Stomach smooth muscle (tissue), 2 donors: ENCODE measurements at regions not wholly inside any gene's neighbourhood (a gene's known extent, or its start where the extent isn't known, plus 50 kb on each side); places are given as distances from the start of the nearest gene placed in this dataset.
"Not testable (repeated sequence)": the region's sequence is repeated elsewhere in the genome, so short reads cannot be mapped to it uniquely, and the experiment has no call there.

ENCODE experiments used
- H3K27ac ChIP-seq: one replicate; pipeline ENCODE4 v1.7.0; 2013; ENCODE audit warnings: mild to moderate bottlenecking, low read length, inconsistent platforms
- H3K27me3 ChIP-seq, 2 donors: one replicate each; pipeline ENCODE4 v1.7.0; 2013; ENCODE audit warnings: low read length in 2 of 2; ENCODE audit not compliant: insufficient read depth in 2 of 2, control insufficient read depth in 1 of 2
- H3K36me3 ChIP-seq, 2 donors: one replicate each; pipeline ENCODE4 v1.7.0; 2013; ENCODE audit warnings: low read length in 2 of 2; ENCODE audit not compliant: control insufficient read depth in 2 of 2, insufficient read depth in 2 of 2
- H3K4me1 ChIP-seq: one replicate; pipeline ENCODE4 v1.7.0; 2013; ENCODE audit warnings: low read length; ENCODE audit not compliant: control insufficient read depth, insufficient read depth
- H3K4me3 ChIP-seq, 2 donors: one replicate each; pipeline ENCODE4 v1.7.0; 2013; ENCODE audit warnings: low read length in 2 of 2
- H3K9ac ChIP-seq, 2 donors: one replicate each; pipeline ENCODE4 v1.7.0; 2013; ENCODE audit warnings: low read length in 2 of 2, mild to moderate bottlenecking in 1 of 2
- H3K9me3 ChIP-seq, 2 donors: one replicate each; pipeline ENCODE4 v1.7.0; 2013; ENCODE audit warnings: low read length in 2 of 2; ENCODE audit not compliant: control insufficient read depth in 2 of 2
- donor health status: healthy.
- donor health status: Pancreatic carcinoma.

- Histone ChIP-seq H3K27me3 (no peaks in the 10 kb centered on the region), H3K9ac (no peak overlapping the region), H3K4me1 (no peaks in the 10 kb centered on the region), H3K4me3 (no peak overlapping the region), H3K36me3 (no peaks in the 10 kb centered on the region), H3K9me3 (no peaks in the 10 kb centered on the region), H3K27ac (no peak overlapping the region)
Observed at GRCh38 chr10:44099511-44099910, 285.4 kb downstream of the CXCL12 start.

GRCh38 chr10:44096217-44096616, 288.7 kb downstream of the CXCL12 start:
- H3K4me1 ChIP-seq, H3K4me3 ChIP-seq, H3K36me3 ChIP-seq, H3K27me3 ChIP-seq, H3K27ac ChIP-seq, H3K9ac ChIP-seq, H3K9me3 ChIP-seq: not testable (repeated sequence)

- H3K36me3 ChIP-seq, result no peaks in the 10 kb centered on the region
- H3K27me3 ChIP-seq, result no peaks in the 10 kb centered on the region
- H3K4me3 ChIP-seq, result no peak overlapping the region
- H3K27ac ChIP-seq, result no peak overlapping the region
- peaks cover 0 to 5% of the 10 kb centered on the region in 2 donors for H3K9me3 ChIP-seq
- H3K4me1 ChIP-seq, result no peaks in the 10 kb centered on the region
- no peak overlapping the region for H3K9ac ChIP-seq
Observed at GRCh38 chr10:44089671-44090070, 295.2 kb downstream of the CXCL12 start.

GRCh38 chr10:44087403-44087802, 297.5 kb downstream of the CXCL12 start:
- Histone ChIP-seq H3K9ac (no peak overlapping the region), H3K36me3 (no peaks in the 10 kb centered on the region), H3K4me3 (no peak overlapping the region), H3K27ac (no peak overlapping the region), H3K9me3 (peaks cover 0 to 5% of the 10 kb centered on the region in 2 donors), H3K27me3 (no peaks in the 10 kb centered on the region), H3K4me1 (no peaks in the 10 kb centered on the region)

- no peaks in the 10 kb centered on the region for H3K9me3 ChIP-seq
- no peaks in the 10 kb centered on the region for H3K36me3 ChIP-seq
- no peak overlapping the region for H3K27ac ChIP-seq
- H3K27me3 ChIP-seq, result no peaks in the 10 kb centered on the region
- H3K4me3 ChIP-seq, result no peak overlapping the region
- no peak overlapping the region for H3K9ac ChIP-seq
- H3K4me1 ChIP-seq, result no peaks in the 10 kb centered on the region
Observed at GRCh38 chr10:44083719-44084400, 301.0 kb downstream of the CXCL12 start.

- H3K27me3 ChIP-seq, result no peaks in the 10 kb centered on the region
- H3K4me1 ChIP-seq, result peaks cover 34% of the 10 kb centered on the region
- no peaks in the 10 kb centered on the region for H3K9me3 ChIP-seq
- H3K4me3 ChIP-seq, result no peak overlapping the region
- H3K9ac ChIP-seq, result no peak overlapping the region
- H3K36me3 ChIP-seq, result no peaks in the 10 kb centered on the region
- H3K27ac ChIP-seq, result no peak overlapping the region
Observed at GRCh38 chr10:44071479-44071878, 313.4 kb downstream of the CXCL12 start.

- no peaks in the 10 kb centered on the region for H3K27me3 ChIP-seq
- H3K9me3 ChIP-seq, result no peaks in the 10 kb centered on the region
- H3K4me1 ChIP-seq, result peaks cover 44% of the 10 kb centered on the region
- H3K36me3 ChIP-seq, result no peaks in the 10 kb centered on the region
- H3K4me3 ChIP-seq, result no peak overlapping the region
- no peak overlapping the region for H3K9ac ChIP-seq
- H3K27ac ChIP-seq, result no peak overlapping the region
Observed at GRCh38 chr10:44070282-44070681, 314.6 kb downstream of the CXCL12 start.

- Histone ChIP-seq H3K4me3 (no peak overlapping the region), H3K9ac (no peak overlapping the region), H3K4me1 (peaks cover 50% of the 10 kb centered on the region), H3K27ac (peak overlapping the region; percentile 6), H3K9me3 (no peaks in the 10 kb centered on the region), H3K27me3 (no peaks in the 10 kb centered on the region), H3K36me3 (no peaks in the 10 kb centered on the region)
Observed at GRCh38 chr10:44069573-44069972, 315.3 kb downstream of the CXCL12 start.

GRCh38 chr10:44068716-44069482, 316.0 kb downstream of the CXCL12 start:
- H3K4me1 ChIP-seq, result peaks cover 57% of the 10 kb centered on the region
- H3K9me3 ChIP-seq, result no peaks in the 10 kb centered on the region
- no peaks in the 10 kb centered on the region for H3K36me3 ChIP-seq
- no peak overlapping the region for H3K9ac ChIP-seq
- no peak overlapping the region for H3K4me3 ChIP-seq
- H3K27ac ChIP-seq, result peak overlapping the region; percentile 6
- H3K27me3 ChIP-seq, result no peaks in the 10 kb centered on the region

GRCh38 chr10:44067432-44067831, 317.5 kb downstream of the CXCL12 start:
- Histone ChIP-seq H3K4me1 (peaks cover 62% of the 10 kb centered on the region), H3K27me3 (no peaks in the 10 kb centered on the region), H3K9ac (no peak overlapping the region), H3K27ac (peak overlapping the region; percentile 11), H3K36me3 (no peaks in the 10 kb centered on the region), H3K4me3 (no peak overlapping the region), H3K9me3 (no peaks in the 10 kb centered on the region)
